AG04450 (cell line): ENCODE measurements at regions not wholly inside any gene's neighbourhood (a gene's known extent, or its start where the extent isn't known, plus 50 kb on each side); places are given as distances from the start of the nearest gene placed in this dataset.

Experiments
- CTCF ChIA-PET: fragments of 300-600, 350-600 bp; formaldehyde crosslinking; extraction: SDS; loops from one replicate; lab custom pipeline; 2022; ENCODE audit warnings: antibody characterized with exemption, inconsistent platforms; lab: Charles Lee
- POLR2A ChIA-PET: fragments of 350-600 bp; formaldehyde crosslinking; extraction: SDS; loops from one replicate; lab custom pipeline; 2021; ENCODE audit warnings: antibody characterized with exemption, inconsistent platforms; lab: Yijun Ruan, JAX
- DNase-seq: peaks from one replicate; pipeline ENCODE4 v3.0.0-alpha.2; 2011; ENCODE audit warnings: low read depth, low spot score
- H3K27ac ChIP-seq: one replicate; pipeline ENCODE4 v1.5.1; 2012; ENCODE audit warnings: low read depth, low read length, control low read depth
- H3K27me3 ChIP-seq: one replicate; pipeline ENCODE4 v1.6.0; 2012; ENCODE audit warnings: low read length; ENCODE audit not compliant: control insufficient read depth, insufficient read depth
- H3K4me3 ChIP-seq: 2 replicates; pipeline ENCODE4 v1.5.1; 2011; ENCODE audit warnings: mild to moderate bottlenecking, low read depth, low read length, control low read depth
- H3K9me3 ChIP-seq: 2 replicates; pipeline ENCODE4 v1.5.1; 2012; ENCODE audit warnings: low read length; ENCODE audit not compliant: control insufficient read depth, insufficient read depth
- TF ChIP-seq, protein P1 (sequence below): IDR thresholded peaks from 2 replicates; pipeline ENCODE4 v1.5.1; 2011; ENCODE audit warnings: low read depth, low read length, control low read depth, inconsistent platforms

DNA sequence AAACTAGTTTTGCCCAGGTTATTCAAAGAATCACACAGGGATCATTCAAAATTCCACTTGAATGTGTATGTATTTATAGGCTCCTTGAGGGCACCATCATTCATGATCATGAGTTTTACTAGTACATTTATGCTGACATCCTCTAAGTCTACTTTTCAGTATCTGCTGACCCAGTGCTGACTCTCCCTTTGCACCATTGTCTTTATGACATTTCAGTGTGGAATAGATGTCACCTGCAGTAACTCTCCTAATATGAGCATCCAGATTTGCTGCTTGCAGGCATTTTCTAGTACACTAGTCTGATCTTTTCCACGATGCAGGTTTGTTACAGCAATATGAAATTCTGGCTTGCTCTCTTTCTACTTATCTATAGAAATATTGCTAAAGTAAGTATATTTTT is 1603.5 kb downstream of the SI start:
- Histone ChIP-seq H3K27ac (no peak overlapping the region), H3K4me3 (no peak overlapping the region), H3K9me3 (peaks cover 4% of the 10 kb centered on the region), H3K27me3 (no peaks in the 10 kb centered on the region)
- ChIA-PET CTCF (no interaction called here), POLR2A (no interaction called here)
- no peak for DNase-seq
- TF ChIP-seq, protein P1, sequence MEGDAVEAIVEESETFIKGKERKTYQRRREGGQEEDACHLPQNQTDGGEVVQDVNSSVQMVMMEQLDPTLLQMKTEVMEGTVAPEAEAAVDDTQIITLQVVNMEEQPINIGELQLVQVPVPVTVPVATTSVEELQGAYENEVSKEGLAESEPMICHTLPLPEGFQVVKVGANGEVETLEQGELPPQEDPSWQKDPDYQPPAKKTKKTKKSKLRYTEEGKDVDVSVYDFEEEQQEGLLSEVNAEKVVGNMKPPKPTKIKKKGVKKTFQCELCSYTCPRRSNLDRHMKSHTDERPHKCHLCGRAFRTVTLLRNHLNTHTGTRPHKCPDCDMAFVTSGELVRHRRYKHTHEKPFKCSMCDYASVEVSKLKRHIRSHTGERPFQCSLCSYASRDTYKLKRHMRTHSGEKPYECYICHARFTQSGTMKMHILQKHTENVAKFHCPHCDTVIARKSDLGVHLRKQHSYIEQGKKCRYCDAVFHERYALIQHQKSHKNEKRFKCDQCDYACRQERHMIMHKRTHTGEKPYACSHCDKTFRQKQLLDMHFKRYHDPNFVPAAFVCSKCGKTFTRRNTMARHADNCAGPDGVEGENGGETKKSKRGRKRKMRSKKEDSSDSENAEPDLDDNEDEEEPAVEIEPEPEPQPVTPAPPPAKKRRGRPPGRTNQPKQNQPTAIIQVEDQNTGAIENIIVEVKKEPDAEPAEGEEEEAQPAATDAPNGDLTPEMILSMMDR, result no peak

DNA sequence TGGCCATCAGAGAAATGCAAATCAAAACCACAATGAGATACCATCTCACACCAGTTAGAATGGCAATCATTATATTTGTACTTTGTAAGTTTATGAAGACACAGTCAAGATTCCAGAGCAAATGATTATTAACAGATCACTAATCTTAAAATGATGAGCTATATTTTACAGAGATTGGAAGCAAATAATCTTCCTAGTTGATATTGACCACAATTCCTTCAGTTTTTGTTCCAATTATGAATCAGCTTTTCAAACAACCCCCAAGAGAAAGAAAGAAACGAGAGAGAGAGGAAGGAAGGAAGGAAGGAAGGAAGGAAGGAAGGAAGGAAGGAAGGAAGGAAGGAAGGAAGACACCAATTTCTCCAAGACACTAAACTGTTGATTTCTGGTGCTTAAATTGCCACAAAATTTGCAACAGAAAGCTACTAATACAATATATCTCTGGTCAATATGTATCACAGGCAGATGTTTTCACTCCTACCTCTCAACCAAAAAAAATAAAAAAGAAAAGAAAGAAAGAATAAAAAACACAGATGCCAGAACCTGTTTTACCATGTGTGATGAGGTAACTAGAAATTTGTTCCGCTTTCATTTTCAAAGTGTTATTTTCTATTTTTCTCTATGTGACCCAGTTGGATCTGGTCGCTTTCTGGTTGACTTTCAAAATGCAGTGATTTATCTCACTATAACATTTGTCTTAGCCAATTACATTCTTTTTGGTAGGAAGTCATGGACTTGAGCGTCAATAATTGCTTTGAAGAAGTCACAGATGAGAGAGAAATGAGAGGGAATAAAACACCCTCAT is 1609.6 kb downstream of the SI start:
- ChIA-PET CTCF (interaction anchor here (0.6 kb wide), 1 partner anchor 311 kb away, joined by 4 read pairs; no protein-coding TSS in a partner anchor), POLR2A (no interaction called here)
- TF ChIP-seq, protein P1, result no peak
- H3K4me3 ChIP-seq, result no peak overlapping the region
- no peak overlapping the region for H3K27ac ChIP-seq
- peaks cover 4% of the 10 kb centered on the region; the same call in 1 of the 2 replicates for H3K9me3 ChIP-seq
- no peaks in the 10 kb centered on the region for H3K27me3 ChIP-seq
- no peak for DNase-seq

DNA sequence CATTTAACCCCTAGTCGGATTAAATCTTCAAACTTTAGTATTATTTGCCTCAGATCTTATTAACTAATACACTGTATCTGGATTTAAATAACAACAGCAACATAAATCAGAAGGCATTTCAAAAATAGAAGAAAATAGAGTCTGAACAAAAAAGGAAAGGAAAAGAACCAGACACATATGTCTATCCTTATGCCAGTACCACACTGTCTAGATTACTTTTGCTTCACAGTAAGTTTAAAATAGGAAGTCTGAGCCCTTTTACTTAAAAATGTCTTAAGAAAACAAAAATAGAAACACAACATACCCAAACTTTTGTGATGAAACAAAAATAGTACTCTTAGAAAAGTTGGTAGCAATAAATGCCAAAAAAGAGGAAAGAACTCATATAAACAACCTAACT is 1615.8 kb downstream of the SI start:
- no peak for DNase-seq
- Histone ChIP-seq H3K27me3 (no peaks in the 10 kb centered on the region), H3K9me3 (peaks cover 4% of the 10 kb centered on the region; the same call in 1 of the 2 replicates), H3K27ac (no peak overlapping the region), H3K4me3 (no peak overlapping the region)
- ChIA-PET POLR2A (no interaction called here), CTCF (no interaction called here)
- TF ChIP-seq, protein P1, result no peak

DNA sequence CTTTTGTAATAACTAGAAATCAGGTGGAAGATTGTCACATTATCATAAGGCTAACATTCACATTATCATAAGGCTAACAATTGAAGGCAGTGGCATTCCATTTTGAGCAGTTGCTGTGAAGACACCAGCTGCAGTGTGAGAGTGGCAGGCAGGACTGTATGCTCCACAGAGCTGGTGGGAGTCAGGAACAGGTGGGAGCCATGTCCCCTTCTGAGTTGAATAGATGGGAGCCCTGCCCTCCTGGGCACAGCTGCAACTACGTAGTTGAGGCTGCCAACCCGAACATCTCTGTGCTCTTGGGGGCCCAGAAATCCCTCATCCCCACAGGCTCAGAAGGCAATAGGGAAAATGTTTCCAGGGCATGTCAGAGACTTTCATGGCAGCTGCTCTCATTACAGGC is 1627.6 kb downstream of the SI start:
- TF ChIP-seq, protein P1, result no peak
- POLR2A ChIA-PET, result no interaction called here
- CTCF ChIA-PET, result no interaction called here
- H3K9me3 ChIP-seq, result peaks cover 10% of the 10 kb centered on the region
- H3K4me3 ChIP-seq, result no peak overlapping the region
- no peak for DNase-seq
- no peaks in the 10 kb centered on the region for H3K27me3 ChIP-seq
- no peak overlapping the region for H3K27ac ChIP-seq

DNA sequence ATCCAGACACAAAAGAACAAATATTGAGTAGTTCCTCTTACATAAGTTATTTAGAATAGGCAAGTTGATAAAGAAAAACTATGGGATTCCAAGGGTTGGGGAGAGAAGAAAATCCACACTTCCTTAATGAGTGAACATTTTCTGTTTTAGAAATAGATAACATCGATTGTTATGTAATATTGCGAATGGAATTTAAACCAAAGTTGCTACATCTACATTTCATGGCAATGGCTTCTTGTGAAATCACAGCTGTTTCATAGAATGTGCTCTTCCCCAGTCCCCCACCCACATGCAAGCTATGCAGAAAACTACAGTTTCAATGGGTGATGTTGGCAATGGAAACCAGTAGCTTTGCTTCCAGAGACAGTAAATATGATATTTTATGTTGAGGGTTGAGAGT is 1639.5 kb downstream of the SI start:
- CTCF ChIA-PET, result no interaction called here
- H3K27ac ChIP-seq, result no peak overlapping the region
- TF ChIP-seq, protein P1, result no peak
- H3K27me3 ChIP-seq, result no peaks in the 10 kb centered on the region
- POLR2A ChIA-PET, result no interaction called here
- no peak overlapping the region for H3K4me3 ChIP-seq
- peaks cover 5% of the 10 kb centered on the region; the same call in 1 of the 2 replicates for H3K9me3 ChIP-seq
- DNase-seq, result no peak
